ENCODE measurements at regions not wholly inside any gene's neighbourhood (a gene's known extent, or its start where the extent isn't known, plus 50 kb on each side); places are given as distances from the start of the nearest gene placed in this dataset.

DNA sequence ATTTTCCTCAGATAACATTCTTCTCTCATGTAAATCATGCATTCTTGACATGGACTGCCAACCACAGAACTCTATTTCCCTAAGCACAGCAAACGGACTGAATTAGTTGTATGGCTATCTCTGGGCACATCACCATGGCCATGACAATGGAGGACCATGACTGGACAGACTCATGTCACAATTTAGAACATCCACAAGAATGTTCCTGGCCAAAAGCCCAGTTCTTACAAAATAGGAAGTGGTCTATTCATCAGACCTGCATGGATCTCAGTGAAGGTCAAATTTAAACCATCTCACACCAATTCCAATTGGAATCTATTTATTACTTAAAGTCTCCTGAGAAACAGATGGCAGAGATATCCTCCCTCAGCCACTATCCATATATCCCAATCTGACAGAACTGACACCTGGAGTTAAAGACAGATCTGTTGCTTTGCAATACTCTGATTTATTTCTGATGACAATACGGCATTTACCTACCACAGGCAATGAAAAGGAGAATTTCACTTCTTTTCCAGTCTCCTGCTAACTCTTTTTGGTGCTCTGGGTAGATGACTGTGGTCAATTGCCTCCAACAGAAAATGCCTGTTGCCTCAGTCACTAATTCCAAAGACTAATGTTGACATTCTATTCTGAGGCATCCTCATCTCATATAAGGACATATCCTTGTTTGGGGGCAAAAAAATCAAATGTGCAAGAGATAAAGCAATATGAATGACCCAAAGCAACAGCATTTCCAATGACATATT lies 254.8 kb downstream of the HTR7 start:
- intact Hi-C loops (cut with DNase I; ENCODE audit: low total_unique reads), result no loop called here
- Histone ChIP-seq H3K4me1 (no peaks in the 10 kb centered on the region), H3K9me3 (no peaks in the 10 kb centered on the region), H3K27ac (no peak overlapping the region), H3K36me3 (no peaks in the 10 kb centered on the region), H3K4me3 (no peak overlapping the region), H3K27me3 (no peaks in the 10 kb centered on the region)
- 66 to 74% (median 69%) methylated on average over 2 of the region's 2 CpGs for WGBS, 5 donors
- TF ChIP-seq POLR2A (IDR thresholded peaks at IDR 0.05) (no peak), CTCF (IDR thresholded peaks at IDR 0.05) (no peak), EP300 (IDR thresholded peaks at IDR 0.05) (no peak)
- DNase-seq, result no peak

GRCh38 chr10:90604636-90605035 lies 253.2 kb downstream of the HTR7 start:
- Histone ChIP-seq H3K36me3 (no peaks in the 10 kb centered on the region), H3K27me3 (no peaks in the 10 kb centered on the region), H3K4me3 (no peak overlapping the region), H3K4me1 (no peaks in the 10 kb centered on the region), H3K9me3 (no peaks in the 10 kb centered on the region), H3K27ac (no peak overlapping the region)
- TF ChIP-seq POLR2A (IDR thresholded peaks at IDR 0.05) (no peak), POLR2AphosphoS5 (IDR thresholded peaks at IDR 0.05) (no peak), EP300 (IDR thresholded peaks at IDR 0.05) (no peak), CTCF (IDR thresholded peaks at IDR 0.05) (no peak)
- no peak for DNase-seq
- intact Hi-C loops (cut with DNase I; ENCODE audit: low total_unique reads), result no loop called here

- H3K9me3 ChIP-seq, result no peaks in the 10 kb centered on the region
- H3K36me3 ChIP-seq, result no peaks in the 10 kb centered on the region
- TF ChIP-seq POLR2A (IDR thresholded peaks at IDR 0.05) (no peak), POLR2AphosphoS5 (IDR thresholded peaks at IDR 0.05) (no peak), EP300 (IDR thresholded peaks at IDR 0.05) (no peak), CTCF (IDR thresholded peaks at IDR 0.05) (no peak)
- intact Hi-C loops (cut with DNase I; ENCODE audit: low total_unique reads), result no loop called here
- no peak overlapping the region for H3K4me3 ChIP-seq
- H3K27me3 ChIP-seq, result no peaks in the 10 kb centered on the region
- H3K4me1 ChIP-seq, result no peaks in the 10 kb centered on the region
- no peak for DNase-seq
- no peak overlapping the region for H3K27ac ChIP-seq
- 53 to 65% (median 59%) methylated on average over 3 of the region's 3 CpGs for WGBS, 5 donors
Measured at GRCh38 chr10:90605506-90605905, 252.3 kb downstream of the HTR7 start.

DNA sequence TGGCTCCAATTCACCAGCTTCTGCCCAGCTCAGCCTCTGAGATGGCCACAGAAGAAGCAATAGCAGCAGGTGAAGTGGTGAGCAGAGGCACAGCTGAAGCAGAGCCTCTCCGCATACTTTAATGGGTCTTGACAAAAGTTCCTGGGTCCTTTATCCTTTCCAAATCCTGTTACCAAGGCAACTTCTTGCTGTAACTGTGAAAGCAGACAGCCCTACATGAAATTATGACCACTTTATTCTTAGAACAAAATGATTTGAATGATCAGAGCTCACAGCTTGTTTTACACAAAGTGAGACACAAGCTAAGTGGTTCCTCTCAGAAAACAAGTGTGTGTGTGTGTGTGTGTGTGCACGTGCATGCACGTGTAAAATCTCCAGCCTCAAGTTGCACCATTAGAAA lies 245.6 kb downstream of the HTR7 start:
- TF ChIP-seq EP300 (IDR thresholded peaks at IDR 0.05) (no peak), POLR2A (IDR thresholded peaks at IDR 0.05) (no peak), CTCF (IDR thresholded peaks at IDR 0.05) (no peak), POLR2AphosphoS5 (IDR thresholded peaks at IDR 0.05) (no peak)
- no peak for DNase-seq
- Histone ChIP-seq H3K27me3 (no peaks in the 10 kb centered on the region), H3K9me3 (no peaks in the 10 kb centered on the region), H3K36me3 (no peaks in the 10 kb centered on the region), H3K4me1 (no peaks in the 10 kb centered on the region), H3K27ac (no peak overlapping the region), H3K4me3 (no peak overlapping the region)
- WGBS, 5 donors, result 59 to 72% (median 63%) methylated on average over 3 of the region's 3 CpGs
- intact Hi-C loops (cut with DNase I; ENCODE audit: low total_unique reads), result no loop called here
